Cerebellar cortex (tissue), 1 donor: ENCODE measurements at regions not wholly inside any gene's neighbourhood (a gene's known extent, or its start where the extent isn't known, plus 50 kb on each side); places are given as distances from the start of the nearest gene placed in this dataset.

Source experiments
- DNase-seq: peaks from one replicate; pipeline ENCODE4 v3.0.0-alpha.2; 2015; ENCODE audit warnings: low spot score

GRCh38 chr14:54090274-54090673 is 133.6 kb upstream of the BMP4 start:
- no peak for DNase-seq

- no peak for DNase-seq
Observed at GRCh38 chr14:54094765-54095164, 138.1 kb upstream of the BMP4 start.

- DNase-seq: no peak
Observed at GRCh38 chr14:54098536-54098935, 141.9 kb upstream of the BMP4 start.

- no peak for DNase-seq
Observed at GRCh38 chr14:54102051-54102456, 145.4 kb upstream of the BMP4 start.

- no peak for DNase-seq
Observed at GRCh38 chr14:54102530-54102929, 145.9 kb upstream of the BMP4 start.

GRCh38 chr14:54104601-54105145 is 148.0 kb upstream of the BMP4 start:
- no peak for DNase-seq

GRCh38 chr14:54105406-54105805 is 148.8 kb upstream of the BMP4 start:
- no peak for DNase-seq

- DNase-seq: no peak
Observed at GRCh38 chr14:54105898-54106297, 149.3 kb upstream of the BMP4 start.

GRCh38 chr14:54106661-54107377 is 150.2 kb upstream of the BMP4 start:
- DNase-seq: no peak

GRCh38 chr14:54108481-54109471 is 152.2 kb upstream of the BMP4 start:
- no peak for DNase-seq

- DNase-seq: no peak
Observed at GRCh38 chr14:54109521-54110120, 153.0 kb upstream of the BMP4 start.

- no peak for DNase-seq
Observed at GRCh38 chr14:54114941-54115340, 158.3 kb upstream of the BMP4 start.

GRCh38 chr14:54116198-54116885 is 159.7 kb upstream of the BMP4 start:
- no peak for DNase-seq

- DNase-seq: no peak
Observed at GRCh38 chr14:54116972-54117371, 160.3 kb upstream of the BMP4 start.

GRCh38 chr14:54117396-54117795 is 160.8 kb upstream of the BMP4 start:
- no peak for DNase-seq

- no peak for DNase-seq
Observed at GRCh38 chr14:54117924-54118323, 161.3 kb upstream of the BMP4 start.

GRCh38 chr14:54120260-54120659 is 163.6 kb upstream of the BMP4 start:
- no peak for DNase-seq

GRCh38 chr14:54121466-54122027 is 164.9 kb upstream of the BMP4 start:
- no peak for DNase-seq

GRCh38 chr14:54123841-54124240 is 167.2 kb upstream of the BMP4 start:
- DNase-seq: no peak

- no peak for DNase-seq
Observed at GRCh38 chr14:54125109-54125508, 168.5 kb upstream of the BMP4 start.

- DNase-seq: no peak
Observed at GRCh38 chr14:54126947-54127346, 170.3 kb upstream of the BMP4 start.
